HepG2 (cell line): ENCODE measurements at regions not wholly inside any gene's neighbourhood (a gene's known extent, or its start where the extent isn't known, plus 50 kb on each side); places are given as distances from the start of the nearest gene placed in this dataset.
A peak's percentile ranks its signal among the peaks of the same experiment; 100 is the strongest.

Experiments used
- CREB1 ChIP-seq, 2 experiments: fragments of 450-650 bp in 1 of 2; IDR thresholded peaks; 2 replicates each; pipeline ENCODE4 v1.6.1; 2016 to 2017; ENCODE audit warnings: control low read depth in 1 of 2, mild to moderate bottlenecking in 1 of 2, missing compliant biosample characterization in 1 of 2, missing genetic modification characterization in 1 of 2
- EHMT2 ChIP-seq: fragments of 200-600 bp; sonication (generic); IDR thresholded peaks from 2 replicates; pipeline ENCODE4 v1.7.0; 2017; ENCODE audit warnings: antibody characterized with exemption, low read depth, low read length, borderline replicate concordance
- HDAC1 ChIP-seq: sonication (generic); formaldehyde crosslinking; IDR thresholded peaks from 2 replicates; pipeline ENCODE4 v1.5.1; 2020; ENCODE audit warnings: mild to moderate bottlenecking, missing genetic modification reagents
- HMGA1 ChIP-seq: sonication (generic); formaldehyde crosslinking; conservative IDR thresholded peaks from 2 replicates; pipeline ENCODE4 v1.4.0; 2020; ENCODE audit warnings: missing genetic modification reagents
- ISL2 ChIP-seq: sonication (generic); formaldehyde crosslinking; IDR thresholded peaks from 2 replicates; pipeline ENCODE4 v1.5.0; 2020; ENCODE audit warnings: missing genetic modification reagents
- MEF2D ChIP-seq: sonication (generic); formaldehyde crosslinking; IDR thresholded peaks from 2 replicates; pipeline ENCODE4 v1.5.1; 2020; ENCODE audit warnings: mild to moderate bottlenecking, missing genetic modification reagents
- NFE2 ChIP-seq: sonication (generic); formaldehyde crosslinking; IDR thresholded peaks from 2 replicates; pipeline ENCODE4 v1.4.0; 2020; ENCODE audit warnings: missing genetic modification reagents
- NFIC ChIP-seq: IDR thresholded peaks from 2 replicates; pipeline ENCODE4 v1.6.1; 2012; ENCODE audit warnings: mild to moderate bottlenecking, low read length, inconsistent platforms
- NR2F6 ChIP-seq, 2 experiments: IDR thresholded peaks; 2 replicates each; pipeline ENCODE4 v1.6.1; 2016; ENCODE audit warnings: antibody characterized with exemption in 1 of 2, mild to moderate bottlenecking in 1 of 2
- POLR2A ChIP-seq, 2 experiments: IDR thresholded peaks; 2 replicates each; pipeline ENCODE4 v1.6.1; 2011; ENCODE audit warnings: low read depth in 2 of 2, low read length in 2 of 2, mild to moderate bottlenecking in 1 of 2, moderate library complexity in 1 of 2; ENCODE audit not compliant: insufficient read depth in 1 of 2
- SAP130 ChIP-seq: IDR thresholded peaks from 2 replicates; pipeline ENCODE4 v1.6.1; 2016; ENCODE audit warnings: low read depth
- TEAD2 ChIP-seq: sonication (generic); formaldehyde crosslinking; IDR thresholded peaks from 2 replicates; pipeline ENCODE4 v1.9.0; 2021; ENCODE audit warnings: missing genetic modification reagents
- TOPORS ChIP-seq: sonication (generic); formaldehyde crosslinking; IDR thresholded peaks from 2 replicates; pipeline ENCODE4 v1.8.0; 2023; ENCODE audit warnings: mild to moderate bottlenecking, missing genetic modification reagents
- ZBTB42 ChIP-seq: sonication (generic); formaldehyde crosslinking; IDR thresholded peaks from 2 replicates; pipeline ENCODE4 v1.5.0; 2020; ENCODE audit warnings: mild to moderate bottlenecking, missing genetic modification reagents
- ZFP37 ChIP-seq: sonication (generic); formaldehyde crosslinking; IDR thresholded peaks from 2 replicates; pipeline ENCODE4 v1.4.0; 2020; ENCODE audit warnings: missing genetic modification reagents, borderline replicate concordance
- ZNF20 ChIP-seq: sonication (generic); formaldehyde crosslinking; IDR thresholded peaks from 2 replicates; pipeline ENCODE4 v1.4.0; 2020; ENCODE audit warnings: mild to moderate bottlenecking, moderate library complexity, missing genetic modification reagents
- ZNF34 ChIP-seq: sonication (generic); formaldehyde crosslinking; IDR thresholded peaks from 2 replicates; pipeline ENCODE4 v1.4.0; 2020; ENCODE audit warnings: mild to moderate bottlenecking, missing genetic modification reagents, borderline replicate concordance
- ZNF432 ChIP-seq: sonication (generic); formaldehyde crosslinking; IDR thresholded peaks from 2 replicates; pipeline ENCODE4 v1.5.0; 2020; ENCODE audit warnings: missing genetic modification reagents, mild to moderate bottlenecking, borderline replicate concordance
- ZNF468 ChIP-seq: sonication (generic); formaldehyde crosslinking; IDR thresholded peaks from 2 replicates; pipeline ENCODE4 v1.8.0; 2022; ENCODE audit warnings: mild to moderate bottlenecking, moderate library complexity, missing genetic modification reagents
- TF ChIP-seq, protein P1 (sequence below), 2 experiments: IDR thresholded peaks; 2 replicates each; pipeline ENCODE4 v1.6.1; 2011 to 2012; ENCODE audit warnings: low read length in 2 of 2, borderline replicate concordance in 1 of 2, low read depth in 1 of 2, mild to moderate bottlenecking in 1 of 2, moderate library complexity in 1 of 2
- TF ChIP-seq, protein P2 (sequence below): IDR thresholded peaks from 2 replicates; pipeline ENCODE4 v1.6.1; 2012; ENCODE audit warnings: low read depth, low read length, improper control_type of control experiment
- TF ChIP-seq, protein P3 (sequence below): IDR thresholded peaks from 2 replicates; pipeline ENCODE4 v1.6.1; 2012; ENCODE audit warnings: low read length, improper control_type of control experiment

DNA sequence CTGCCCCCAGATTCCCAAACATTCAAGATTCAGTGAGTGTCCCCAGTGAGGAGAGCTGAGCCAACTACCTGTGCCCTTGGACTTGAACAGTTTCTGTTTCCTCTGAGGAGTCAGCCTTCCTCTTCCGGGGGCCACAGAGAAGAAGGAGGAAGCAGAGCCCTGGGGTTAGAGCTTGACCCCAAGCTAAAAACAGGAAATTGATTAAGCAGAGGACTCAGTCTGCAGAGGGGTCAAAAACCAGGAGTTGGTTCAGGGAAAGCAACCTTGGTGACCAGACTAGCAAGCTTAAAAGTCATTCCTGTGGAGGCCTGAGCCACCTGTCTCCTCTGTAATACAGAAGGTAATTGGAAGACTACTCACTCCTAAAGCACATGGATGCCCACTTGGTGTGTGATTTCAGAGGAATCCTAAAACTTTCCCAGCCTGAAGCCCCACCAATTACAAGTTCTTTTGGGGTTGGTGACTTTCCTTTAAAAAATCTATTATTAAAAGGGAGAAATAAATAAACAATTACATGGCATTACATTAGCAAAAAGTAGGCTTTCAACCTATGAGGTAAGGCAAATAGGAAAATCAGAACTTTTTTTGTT lies 64.2 kb upstream of the SELENOP start (continued):
- TF ChIP-seq, protein P1, sequence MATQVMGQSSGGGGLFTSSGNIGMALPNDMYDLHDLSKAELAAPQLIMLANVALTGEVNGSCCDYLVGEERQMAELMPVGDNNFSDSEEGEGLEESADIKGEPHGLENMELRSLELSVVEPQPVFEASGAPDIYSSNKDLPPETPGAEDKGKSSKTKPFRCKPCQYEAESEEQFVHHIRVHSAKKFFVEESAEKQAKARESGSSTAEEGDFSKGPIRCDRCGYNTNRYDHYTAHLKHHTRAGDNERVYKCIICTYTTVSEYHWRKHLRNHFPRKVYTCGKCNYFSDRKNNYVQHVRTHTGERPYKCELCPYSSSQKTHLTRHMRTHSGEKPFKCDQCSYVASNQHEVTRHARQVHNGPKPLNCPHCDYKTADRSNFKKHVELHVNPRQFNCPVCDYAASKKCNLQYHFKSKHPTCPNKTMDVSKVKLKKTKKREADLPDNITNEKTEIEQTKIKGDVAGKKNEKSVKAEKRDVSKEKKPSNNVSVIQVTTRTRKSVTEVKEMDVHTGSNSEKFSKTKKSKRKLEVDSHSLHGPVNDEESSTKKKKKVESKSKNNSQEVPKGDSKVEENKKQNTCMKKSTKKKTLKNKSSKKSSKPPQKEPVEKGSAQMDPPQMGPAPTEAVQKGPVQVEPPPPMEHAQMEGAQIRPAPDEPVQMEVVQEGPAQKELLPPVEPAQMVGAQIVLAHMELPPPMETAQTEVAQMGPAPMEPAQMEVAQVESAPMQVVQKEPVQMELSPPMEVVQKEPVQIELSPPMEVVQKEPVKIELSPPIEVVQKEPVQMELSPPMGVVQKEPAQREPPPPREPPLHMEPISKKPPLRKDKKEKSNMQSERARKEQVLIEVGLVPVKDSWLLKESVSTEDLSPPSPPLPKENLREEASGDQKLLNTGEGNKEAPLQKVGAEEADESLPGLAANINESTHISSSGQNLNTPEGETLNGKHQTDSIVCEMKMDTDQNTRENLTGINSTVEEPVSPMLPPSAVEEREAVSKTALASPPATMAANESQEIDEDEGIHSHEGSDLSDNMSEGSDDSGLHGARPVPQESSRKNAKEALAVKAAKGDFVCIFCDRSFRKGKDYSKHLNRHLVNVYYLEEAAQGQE (IDR thresholded peaks at IDR 0.05; ENCODE audit: borderline replicate concordance in 1 of 2, low read depth in 1 of 2, low read length in 2 of 2): peak in 1 of 2 experiments; percentile 44; a peak in 1 of 4 replicates
- peak; percentile 68 for TF ChIP-seq SAP130 (CRISPR knock-in tag)
- TF ChIP-seq, protein P2, sequence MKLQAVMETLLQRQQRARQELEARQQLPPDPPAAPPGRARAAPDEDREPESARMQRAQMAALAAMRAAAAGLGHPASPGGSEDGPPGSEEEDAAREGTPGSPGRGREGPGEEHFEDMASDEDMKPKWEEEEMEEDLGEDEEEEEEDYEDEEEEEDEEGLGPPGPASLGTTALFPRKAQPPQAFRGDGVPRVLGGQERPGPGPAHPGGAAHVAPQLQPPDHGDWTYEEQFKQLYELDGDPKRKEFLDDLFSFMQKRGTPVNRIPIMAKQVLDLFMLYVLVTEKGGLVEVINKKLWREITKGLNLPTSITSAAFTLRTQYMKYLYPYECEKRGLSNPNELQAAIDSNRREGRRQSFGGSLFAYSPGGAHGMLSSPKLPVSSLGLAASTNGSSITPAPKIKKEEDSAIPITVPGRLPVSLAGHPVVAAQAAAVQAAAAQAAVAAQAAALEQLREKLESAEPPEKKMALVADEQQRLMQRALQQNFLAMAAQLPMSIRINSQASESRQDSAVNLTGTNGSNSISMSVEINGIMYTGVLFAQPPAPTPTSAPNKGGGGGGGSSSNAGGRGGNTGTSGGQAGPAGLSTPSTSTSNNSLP: no peak
- peak; percentile 90 for TF ChIP-seq MEF2D (CRISPR knock-in tag)
- no peak for TF ChIP-seq ZNF468 (CRISPR knock-in tag)
- no peak for TF ChIP-seq ZBTB42 (CRISPR knock-in tag)
- no peak for TF ChIP-seq EHMT2
- peak; percentile 88 for TF ChIP-seq NR2F6 (IDR thresholded peaks at IDR 0.05)
- TF ChIP-seq NR2F6 (CRISPR knock-in tag; IDR thresholded peaks at IDR 0.05): peak; percentile 92
- TF ChIP-seq ZNF20 (CRISPR knock-in tag): no peak
- no peak for TF ChIP-seq TEAD2 (CRISPR knock-in tag)
- peak in 1 of 2 experiments; percentile 60; a peak in 1 of 4 replicates for TF ChIP-seq POLR2A (IDR thresholded peaks at IDR 0.05; ENCODE audit: insufficient read depth in 1 of 2, low read depth in 2 of 2, low read length in 2 of 2)
- TF ChIP-seq CREB1 (IDR thresholded peaks at IDR 0.05): no peak
- peak; percentile 51 for TF ChIP-seq CREB1 (CRISPR knock-in tag; IDR thresholded peaks at IDR 0.05)
- TF ChIP-seq NFIC: no peak
- TF ChIP-seq, protein P3, sequence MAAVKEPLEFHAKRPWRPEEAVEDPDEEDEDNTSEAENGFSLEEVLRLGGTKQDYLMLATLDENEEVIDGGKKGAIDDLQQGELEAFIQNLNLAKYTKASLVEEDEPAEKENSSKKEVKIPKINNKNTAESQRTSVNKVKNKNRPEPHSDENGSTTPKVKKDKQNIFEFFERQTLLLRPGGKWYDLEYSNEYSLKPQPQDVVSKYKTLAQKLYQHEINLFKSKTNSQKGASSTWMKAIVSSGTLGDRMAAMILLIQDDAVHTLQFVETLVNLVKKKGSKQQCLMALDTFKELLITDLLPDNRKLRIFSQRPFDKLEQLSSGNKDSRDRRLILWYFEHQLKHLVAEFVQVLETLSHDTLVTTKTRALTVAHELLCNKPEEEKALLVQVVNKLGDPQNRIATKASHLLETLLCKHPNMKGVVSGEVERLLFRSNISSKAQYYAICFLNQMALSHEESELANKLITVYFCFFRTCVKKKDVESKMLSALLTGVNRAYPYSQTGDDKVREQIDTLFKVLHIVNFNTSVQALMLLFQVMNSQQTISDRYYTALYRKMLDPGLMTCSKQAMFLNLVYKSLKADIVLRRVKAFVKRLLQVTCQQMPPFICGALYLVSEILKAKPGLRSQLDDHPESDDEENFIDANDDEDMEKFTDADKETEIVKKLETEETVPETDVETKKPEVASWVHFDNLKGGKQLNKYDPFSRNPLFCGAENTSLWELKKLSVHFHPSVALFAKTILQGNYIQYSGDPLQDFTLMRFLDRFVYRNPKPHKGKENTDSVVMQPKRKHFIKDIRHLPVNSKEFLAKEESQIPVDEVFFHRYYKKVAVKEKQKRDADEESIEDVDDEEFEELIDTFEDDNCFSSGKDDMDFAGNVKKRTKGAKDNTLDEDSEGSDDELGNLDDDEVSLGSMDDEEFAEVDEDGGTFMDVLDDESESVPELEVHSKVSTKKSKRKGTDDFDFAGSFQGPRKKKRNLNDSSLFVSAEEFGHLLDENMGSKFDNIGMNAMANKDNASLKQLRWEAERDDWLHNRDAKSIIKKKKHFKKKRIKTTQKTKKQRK: no peak
- TF ChIP-seq NFE2: no peak
- peak; percentile 86 for TF ChIP-seq ISL2 (CRISPR knock-in tag)
- TF ChIP-seq HMGA1 (CRISPR knock-in tag): no peak
- no peak for TF ChIP-seq ZNF432
- no peak for TF ChIP-seq ZNF34 (CRISPR knock-in tag)
- 0 out of 2 replicates have a peak, but pooled peaks have one; percentile 26 for TF ChIP-seq TOPORS
- TF ChIP-seq ZFP37 (CRISPR knock-in tag): peak; percentile 81
- peak; percentile 67; the same call in 1 of the 2 replicates for TF ChIP-seq HDAC1 (CRISPR knock-in tag)
